K562 (cell line): ENCODE measurements at regions not wholly inside any gene's neighbourhood (a gene's known extent, or its start where the extent isn't known, plus 50 kb on each side); places are given as distances from the start of the nearest gene placed in this dataset.

Experiments
- ATAC-seq: fragments of 200-7000 bp; cut with Tn5 transposase; 3 replicates; pipeline ENCODE4 v1.9.1; 2020; ENCODE audit warnings: moderate library complexity
- BruUV-seq: library from RNA; stranded (reverse); fragments of 400-500 nt; replicated peaks from 2 replicates; lab custom pipeline; 2021; lab: Mats Ljungman, UMichigan
- CTCF ChIA-PET: fragments of 300-600 bp; formaldehyde crosslinking; extraction: SDS; loops from one replicate; lab custom pipeline; 2021; ENCODE audit warnings: low intra/inter-chr PET ratio; lab: Yijun Ruan, JAX
- POLR2A ChIA-PET: fragments of 300-600, 350-650 bp; sonication (Branson Sonifier 250); formaldehyde crosslinking; extraction: SDS; loops from one replicate; lab custom pipeline; 2021; ENCODE audit warnings: antibody characterized with exemption, inconsistent platforms; lab: Yijun Ruan, JAX
- DNase-seq, 4 experiments: peaks; one replicate each; pipeline versions ENCODE4 v3.0.0 to v3.0.0-alpha.2; 2011 to 2018; ENCODE audit warnings: low spot score in 3 of 4, mixed read lengths in 3 of 4; ENCODE audit errors: extremely low read depth in 1 of 4
- FAIRE-seq: peaks from 2 replicates; lab custom pipeline; 2011; peaks lifted over from hg19 to GRCh38; lab: Jason Lieb, UNC
- H2AFZ ChIP-seq: 2 replicates; pipeline ENCODE4 v1.6.0; 2011; ENCODE audit warnings: low read depth, low read length, control low read depth, inconsistent platforms
- H3K27ac ChIP-seq: fragments of 200-600 bp; 3 replicates; pipeline ENCODE4 v1.8.0; 2011; ENCODE audit warnings: low read depth, mild to moderate bottlenecking, control low read depth, inconsistent platforms, low read length, moderate library complexity, mixed read lengths; ENCODE audit errors: extremely low read depth
- H3K27me3 ChIP-seq, 2 experiments: fragments of 300-600 bp in 1 of 2; 2 replicates in 1 of 2; 3 replicates in 1 of 2; pipeline versions ENCODE4 v1.6.0 to v1.8.0; 2011; ENCODE audit warnings: inconsistent platforms in 2 of 2, low read length in 2 of 2, mild to moderate bottlenecking in 1 of 2, mixed read lengths in 1 of 2, moderate library complexity in 1 of 2; ENCODE audit not compliant: control insufficient read depth in 2 of 2, insufficient read depth in 2 of 2
- H3K36me3 ChIP-seq: fragments of 300-600 bp; 3 replicates; pipeline ENCODE4 v1.8.0; 2011; ENCODE audit warnings: mild to moderate bottlenecking, low read length, inconsistent platforms; ENCODE audit not compliant: control insufficient read depth, insufficient read depth
- H3K4me1 ChIP-seq, 2 experiments: fragments of 200-600 bp in 1 of 2; replicated peaks in 1 of 2; 2 replicates in 1 of 2; 3 replicates in 1 of 2; pipeline versions ENCODE4 v1.5.1 to v1.8.0; 2011; ENCODE audit warnings: inconsistent platforms in 2 of 2, low read length in 2 of 2, mild to moderate bottlenecking in 1 of 2, mixed read lengths in 1 of 2, moderate library complexity in 1 of 2; ENCODE audit not compliant: control insufficient read depth in 2 of 2, insufficient read depth in 2 of 2
- H3K4me2 ChIP-seq: 2 replicates; pipeline ENCODE4 v1.6.1; 2011; ENCODE audit warnings: low read length, control low read depth, inconsistent platforms, mixed read lengths; ENCODE audit not compliant: insufficient read depth
- H3K4me3 ChIP-seq: fragments of 200-600 bp; sonication (generic), shearing (Covaris generic); 2 replicates; pipeline ENCODE4 v1.5.1; 2016; ENCODE audit warnings: control low read depth, inconsistent platforms
- H3K79me2 ChIP-seq: fragments of 200-600 bp; 3 replicates; pipeline ENCODE4 v1.8.0; 2011; ENCODE audit warnings: low read length, inconsistent platforms; ENCODE audit not compliant: control insufficient read depth, insufficient read depth
- H3K9ac ChIP-seq, 2 experiments: 2 replicates each; pipeline versions ENCODE4 v1.6.0 to v1.6.1; 2011; ENCODE audit warnings: low read depth in 2 of 2, low read length in 2 of 2, control low read depth in 1 of 2, inconsistent platforms in 1 of 2, mild to moderate bottlenecking in 1 of 2, mixed read lengths in 1 of 2; ENCODE audit not compliant: insufficient read depth in 1 of 2
- H3K9me1 ChIP-seq: one replicate; pipeline ENCODE4 v1.6.0; 2011; ENCODE audit warnings: inconsistent platforms, mild to moderate bottlenecking, low read length, moderate library complexity; ENCODE audit not compliant: control insufficient read depth, insufficient read depth
- H3K9me3 ChIP-seq: replicated peaks from 2 replicates; pipeline ENCODE4 v1.5.1; 2011; ENCODE audit warnings: low read depth, low read length, inconsistent platforms; ENCODE audit not compliant: control insufficient read depth, insufficient read depth
- H4K20me1 ChIP-seq: replicated peaks from 2 replicates; pipeline ENCODE4 v1.6.1; 2011; ENCODE audit warnings: low read length, inconsistent platforms, mixed read lengths; ENCODE audit not compliant: control insufficient read depth, insufficient read depth
- MCM5 ChIP-seq: fragments of 450-650 bp; IDR thresholded peaks from 2 replicates; pipeline ENCODE4 v1.6.1; 2016; ENCODE audit warnings: low read depth
- NR0B1 ChIP-seq: fragments of 450-650 bp; IDR thresholded peaks from one replicate; pipeline ENCODE4 v1.6.1; 2018; ENCODE audit warnings: mild to moderate bottlenecking, moderate library complexity; ENCODE audit not compliant: partially characterized antibody
- RBM39 ChIP-seq: fragments of 200-400 bp; formaldehyde crosslinking; optimal IDR thresholded peaks from 2 replicates; pipeline ENCODE3; 2018; ENCODE audit warnings: low read depth, low read length
- WHSC1 ChIP-seq: IDR thresholded peaks from one replicate; pipeline ENCODE4 v1.6.1; 2012; ENCODE audit warnings: low read length, control low read depth, inconsistent platforms
- ZFP30 ChIP-seq: fragments of 250-450 bp; sonication (Bioruptor Pico); IDR thresholded peaks from 2 replicates; pipeline ENCODE4 v1.8.0; 2022; ENCODE audit warnings: moderate library complexity, mild to moderate bottlenecking, inconsistent platforms, borderline replicate concordance
- WGBS: fragments of 100-300 bp; shearing (Covaris generic); methylation state at CpG from one replicate; pipeline ENCODE4 v1.1.6; 2016; ENCODE audit warnings: low coverage, mixed read lengths; ENCODE audit not compliant: insufficient coverage; ENCODE audit errors: missing lambda C conversion rate; 5-methylcytosine and 5-hydroxymethylcytosine counted together
- in situ Hi-C: fragments of 300-500 bp; cut with MboI; formaldehyde crosslinking; loops from 4 replicates; pipeline ENCODE4 v1.15.0; 2018; ENCODE audit warnings: inconsistent platforms, mixed read lengths
- intact Hi-C: fragments of 100-400 bp; cut with micrococcal nuclease; formaldehyde crosslinking; loops from 2 replicates; pipeline ENCODE4 v1.14.2; 2022
- TF ChIP-seq, protein P1 (sequence below), 2 experiments: fragments of 150-350 bp in 1 of 2; IDR thresholded peaks; 2 replicates each; pipeline ENCODE4 v1.6.1; 2012 to 2016; ENCODE audit warnings: low read depth in 2 of 2, low read length in 2 of 2, mild to moderate bottlenecking in 1 of 2, moderate library complexity in 1 of 2
- TF ChIP-seq, protein P2 (sequence below), 2 experiments: fragments of 450-650 bp in 1 of 2; sonication (generic) in 1 of 2; formaldehyde crosslinking in 1 of 2; IDR thresholded peaks in 1 of 2; conservative IDR thresholded peaks in 1 of 2; 2 replicates each; pipeline versions ENCODE4 v1.6.1 to v1.8.1; 2016 to 2023; ENCODE audit warnings: mild to moderate bottlenecking in 2 of 2, moderate library complexity in 2 of 2, inconsistent platforms in 1 of 2, missing genetic modification reagents in 1 of 2
- TF ChIP-seq, protein P3 (sequence below): fragments of 450-650 bp; formaldehyde crosslinking; conservative IDR thresholded peaks from 2 replicates; pipeline ENCODE4 v1.4.0; 2022; ENCODE audit warnings: mild to moderate bottlenecking, missing genetic modification characterization

GRCh38 chr5:173538654-173539053 is 77.8 kb downstream of the BOD1 start:
- POLR2A ChIA-PET, result no interaction called here
- no peak overlapping the region for H3K9ac ChIP-seq
- no peaks in the 10 kb centered on the region for H3K9me1 ChIP-seq
- TF ChIP-seq, protein P1, sequence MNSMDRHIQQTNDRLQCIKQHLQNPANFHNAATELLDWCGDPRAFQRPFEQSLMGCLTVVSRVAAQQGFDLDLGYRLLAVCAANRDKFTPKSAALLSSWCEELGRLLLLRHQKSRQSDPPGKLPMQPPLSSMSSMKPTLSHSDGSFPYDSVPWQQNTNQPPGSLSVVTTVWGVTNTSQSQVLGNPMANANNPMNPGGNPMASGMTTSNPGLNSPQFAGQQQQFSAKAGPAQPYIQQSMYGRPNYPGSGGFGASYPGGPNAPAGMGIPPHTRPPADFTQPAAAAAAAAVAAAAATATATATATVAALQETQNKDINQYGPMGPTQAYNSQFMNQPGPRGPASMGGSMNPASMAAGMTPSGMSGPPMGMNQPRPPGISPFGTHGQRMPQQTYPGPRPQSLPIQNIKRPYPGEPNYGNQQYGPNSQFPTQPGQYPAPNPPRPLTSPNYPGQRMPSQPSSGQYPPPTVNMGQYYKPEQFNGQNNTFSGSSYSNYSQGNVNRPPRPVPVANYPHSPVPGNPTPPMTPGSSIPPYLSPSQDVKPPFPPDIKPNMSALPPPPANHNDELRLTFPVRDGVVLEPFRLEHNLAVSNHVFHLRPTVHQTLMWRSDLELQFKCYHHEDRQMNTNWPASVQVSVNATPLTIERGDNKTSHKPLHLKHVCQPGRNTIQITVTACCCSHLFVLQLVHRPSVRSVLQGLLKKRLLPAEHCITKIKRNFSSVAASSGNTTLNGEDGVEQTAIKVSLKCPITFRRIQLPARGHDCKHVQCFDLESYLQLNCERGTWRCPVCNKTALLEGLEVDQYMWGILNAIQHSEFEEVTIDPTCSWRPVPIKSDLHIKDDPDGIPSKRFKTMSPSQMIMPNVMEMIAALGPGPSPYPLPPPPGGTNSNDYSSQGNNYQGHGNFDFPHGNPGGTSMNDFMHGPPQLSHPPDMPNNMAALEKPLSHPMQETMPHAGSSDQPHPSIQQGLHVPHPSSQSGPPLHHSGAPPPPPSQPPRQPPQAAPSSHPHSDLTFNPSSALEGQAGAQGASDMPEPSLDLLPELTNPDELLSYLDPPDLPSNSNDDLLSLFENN (IDR thresholded peaks at IDR 0.05; ENCODE audit: low read depth in 2 of 2, low read length in 2 of 2), result no peak
- TF ChIP-seq, protein P2, sequence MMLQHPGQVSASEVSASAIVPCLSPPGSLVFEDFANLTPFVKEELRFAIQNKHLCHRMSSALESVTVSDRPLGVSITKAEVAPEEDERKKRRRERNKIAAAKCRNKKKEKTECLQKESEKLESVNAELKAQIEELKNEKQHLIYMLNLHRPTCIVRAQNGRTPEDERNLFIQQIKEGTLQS (IDR thresholded peaks at IDR 0.05), result no peak
- TF ChIP-seq, protein P2 (CRISPR knock-in tag; conservative IDR thresholded peaks at IDR 0.05), result no peak
- TF ChIP-seq RBM39 (no peak), ZFP30 (CRISPR knock-in tag) (no peak), NR0B1 (no peak), WHSC1 (no peak), MCM5 (no peak)
- TF ChIP-seq, protein P3, sequence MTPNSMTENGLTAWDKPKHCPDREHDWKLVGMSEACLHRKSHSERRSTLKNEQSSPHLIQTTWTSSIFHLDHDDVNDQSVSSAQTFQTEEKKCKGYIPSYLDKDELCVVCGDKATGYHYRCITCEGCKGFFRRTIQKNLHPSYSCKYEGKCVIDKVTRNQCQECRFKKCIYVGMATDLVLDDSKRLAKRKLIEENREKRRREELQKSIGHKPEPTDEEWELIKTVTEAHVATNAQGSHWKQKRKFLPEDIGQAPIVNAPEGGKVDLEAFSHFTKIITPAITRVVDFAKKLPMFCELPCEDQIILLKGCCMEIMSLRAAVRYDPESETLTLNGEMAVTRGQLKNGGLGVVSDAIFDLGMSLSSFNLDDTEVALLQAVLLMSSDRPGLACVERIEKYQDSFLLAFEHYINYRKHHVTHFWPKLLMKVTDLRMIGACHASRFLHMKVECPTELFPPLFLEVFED (CRISPR knock-in tag), result no peak
- H3K4me1 ChIP-seq, result no peaks in the 10 kb centered on the region
- no peak overlapping the region for H3K4me2 ChIP-seq
- intact Hi-C loops, result no loop called here
- WGBS, result 0% methylated on average over 1 of the region's 1 CpG
- CTCF ChIA-PET, result no interaction called here
- FAIRE-seq (no peak), ATAC-seq (no peak), DNase-seq (no peak)
- in situ Hi-C loops, result no loop called here
- H2AFZ ChIP-seq, result no peak overlapping the region
- H3K36me3 ChIP-seq, result no peaks in the 10 kb centered on the region
- H3K4me3 ChIP-seq, result no peak overlapping the region
- peaks cover 2 to 21% of the 10 kb centered on the region in 2 experiments; a peak in 4 of 5 replicates for H3K27me3 ChIP-seq
- H3K79me2 ChIP-seq, result no peaks in the 10 kb centered on the region
- H3K9me3 ChIP-seq, result no peaks in the 10 kb centered on the region
- H4K20me1 ChIP-seq, result no peaks in the 10 kb centered on the region; the same call in 1 of the 2 replicates
- no peak overlapping the region for H3K27ac ChIP-seq
- BruUV-seq, result no TSS peak
